Ascending aorta (tissue), 2 donors: ENCODE measurements at regions not wholly inside any gene's neighbourhood (a gene's known extent, or its start where the extent isn't known, plus 50 kb on each side); places are given as distances from the start of the nearest gene placed in this dataset.

Experiments
- DNase-seq, 2 donors: peaks; one replicate each; pipeline ENCODE4 v3.0.0-alpha.2; 2019; ENCODE audit warnings: low spot score in 2 of 2
- H3K27ac ChIP-seq, 2 donors: fragments of 200-600 bp; sonication (generic); one replicate each; pipeline ENCODE4 v1.5.1; 2016 to 2017; ENCODE audit warnings: mild to moderate bottlenecking in 1 of 2
- H3K27me3 ChIP-seq: fragments of 200-600 bp; sonication (generic); one replicate; pipeline ENCODE4 v1.5.1; 2017
- H3K36me3 ChIP-seq, 2 donors: fragments of 200-600 bp; sonication (generic); one replicate each; pipeline ENCODE4 v1.5.1; 2016
- H3K4me1 ChIP-seq, 2 donors: fragments of 200-600 bp; sonication (generic); one replicate each; pipeline ENCODE4 v1.5.1; 2016 to 2017; ENCODE audit warnings: mild to moderate bottlenecking in 1 of 2
- H3K4me3 ChIP-seq, 2 donors: fragments of 200-600 bp; sonication (generic); one replicate each; pipeline ENCODE4 v1.5.1; 2016 to 2017; ENCODE audit warnings: mild to moderate bottlenecking in 1 of 2
- H3K9me3 ChIP-seq, 2 donors: fragments of 200-600 bp; sonication (generic); one replicate each; pipeline ENCODE4 v1.5.1; 2016
- intact Hi-C: fragments of 100-400 bp; cut with DNase I; formaldehyde crosslinking; loops from one replicate; pipeline ENCODE4 v1.15.1; 2023
- TF ChIP-seq, protein P1 (sequence below), 3 experiments: fragments of 200-600 bp in 2 of 3; fragments of 450-650 bp in 1 of 3; sonication (generic) in 2 of 3; IDR thresholded peaks; one replicate each; pipeline ENCODE4 v1.5.1; 2016 to 2019; ENCODE audit warnings: antibody characterized with exemption in 3 of 3, mild to moderate bottlenecking in 1 of 3, moderate library complexity in 1 of 3

DNA sequence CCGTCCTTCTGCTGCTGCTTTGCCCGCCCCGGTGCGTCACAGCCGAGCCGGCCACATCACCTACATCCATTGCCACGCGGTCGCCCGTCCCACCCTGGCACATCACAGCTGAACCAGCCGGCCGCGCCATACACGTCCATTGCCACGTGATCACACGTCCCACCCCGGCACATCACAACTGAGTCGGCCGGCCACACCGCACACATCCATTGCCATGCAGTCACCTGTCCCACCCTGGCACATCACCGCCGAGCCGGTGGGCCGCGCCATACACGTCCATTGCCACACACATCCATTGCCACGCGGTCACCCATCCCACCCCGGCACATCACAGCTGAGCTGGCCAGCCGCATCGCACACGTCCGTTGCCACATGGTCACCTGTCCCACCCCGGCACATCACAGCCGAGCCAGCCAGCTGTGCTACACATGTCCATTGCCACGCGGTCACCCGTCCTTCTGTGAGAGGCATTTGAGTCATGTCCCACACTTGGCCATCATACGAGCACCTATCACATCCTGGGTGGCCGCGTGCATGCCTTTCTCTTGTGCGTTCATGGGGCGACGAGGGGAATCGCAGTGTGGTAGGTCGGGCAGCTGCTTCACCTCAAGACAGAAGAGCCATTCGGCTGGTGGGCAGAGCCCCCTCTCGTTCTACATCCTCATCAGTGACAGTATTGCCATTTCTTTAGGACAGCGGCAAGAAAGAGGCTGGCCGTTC lies 58.6 kb downstream of the JAKMIP3 start:
- intact Hi-C loops = no loop called here
- TF ChIP-seq, protein P1, sequence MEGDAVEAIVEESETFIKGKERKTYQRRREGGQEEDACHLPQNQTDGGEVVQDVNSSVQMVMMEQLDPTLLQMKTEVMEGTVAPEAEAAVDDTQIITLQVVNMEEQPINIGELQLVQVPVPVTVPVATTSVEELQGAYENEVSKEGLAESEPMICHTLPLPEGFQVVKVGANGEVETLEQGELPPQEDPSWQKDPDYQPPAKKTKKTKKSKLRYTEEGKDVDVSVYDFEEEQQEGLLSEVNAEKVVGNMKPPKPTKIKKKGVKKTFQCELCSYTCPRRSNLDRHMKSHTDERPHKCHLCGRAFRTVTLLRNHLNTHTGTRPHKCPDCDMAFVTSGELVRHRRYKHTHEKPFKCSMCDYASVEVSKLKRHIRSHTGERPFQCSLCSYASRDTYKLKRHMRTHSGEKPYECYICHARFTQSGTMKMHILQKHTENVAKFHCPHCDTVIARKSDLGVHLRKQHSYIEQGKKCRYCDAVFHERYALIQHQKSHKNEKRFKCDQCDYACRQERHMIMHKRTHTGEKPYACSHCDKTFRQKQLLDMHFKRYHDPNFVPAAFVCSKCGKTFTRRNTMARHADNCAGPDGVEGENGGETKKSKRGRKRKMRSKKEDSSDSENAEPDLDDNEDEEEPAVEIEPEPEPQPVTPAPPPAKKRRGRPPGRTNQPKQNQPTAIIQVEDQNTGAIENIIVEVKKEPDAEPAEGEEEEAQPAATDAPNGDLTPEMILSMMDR (IDR thresholded peaks at IDR 0.05) = no peak
- H3K27ac ChIP-seq = no peak overlapping the region
- H3K36me3 ChIP-seq = no peaks in the 10 kb centered on the region
- no peaks in the 10 kb centered on the region for H3K27me3 ChIP-seq
- DNase-seq = no peak
- no peaks in the 10 kb centered on the region for H3K4me1 ChIP-seq
- H3K4me3 ChIP-seq = no peak overlapping the region
- no peaks in the 10 kb centered on the region for H3K9me3 ChIP-seq

DNA sequence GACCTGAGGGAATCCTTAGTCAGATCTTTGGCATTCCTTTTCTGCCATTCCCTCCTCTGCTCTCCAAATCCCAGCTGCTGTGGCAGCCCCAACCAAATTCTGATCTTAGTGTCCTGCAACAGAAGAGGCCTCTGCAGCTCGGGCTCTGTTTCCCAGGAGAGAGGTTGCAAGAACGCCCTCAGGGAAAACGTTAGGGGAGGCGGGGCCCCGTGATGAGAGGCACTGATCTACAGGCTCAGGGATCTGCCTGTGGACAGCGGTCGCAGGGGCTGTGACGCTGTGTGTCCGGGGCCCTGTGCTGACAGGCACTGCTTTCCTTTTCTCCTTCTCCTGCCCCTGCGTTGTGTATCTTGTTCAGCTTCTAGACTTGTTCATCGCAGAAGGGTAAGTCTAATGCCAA lies 57.3 kb upstream of the DPYSL4 start:
- H3K36me3 ChIP-seq = no peaks in the 10 kb centered on the region
- no peak for DNase-seq
- no peaks in the 10 kb centered on the region for H3K4me1 ChIP-seq
- H3K27me3 ChIP-seq = no peaks in the 10 kb centered on the region
- TF ChIP-seq, protein P1 (IDR thresholded peaks at IDR 0.05) = no peak
- no peak overlapping the region for H3K27ac ChIP-seq
- no peaks in the 10 kb centered on the region for H3K9me3 ChIP-seq
- no peak overlapping the region for H3K4me3 ChIP-seq
- intact Hi-C loops = no loop called here

DNA sequence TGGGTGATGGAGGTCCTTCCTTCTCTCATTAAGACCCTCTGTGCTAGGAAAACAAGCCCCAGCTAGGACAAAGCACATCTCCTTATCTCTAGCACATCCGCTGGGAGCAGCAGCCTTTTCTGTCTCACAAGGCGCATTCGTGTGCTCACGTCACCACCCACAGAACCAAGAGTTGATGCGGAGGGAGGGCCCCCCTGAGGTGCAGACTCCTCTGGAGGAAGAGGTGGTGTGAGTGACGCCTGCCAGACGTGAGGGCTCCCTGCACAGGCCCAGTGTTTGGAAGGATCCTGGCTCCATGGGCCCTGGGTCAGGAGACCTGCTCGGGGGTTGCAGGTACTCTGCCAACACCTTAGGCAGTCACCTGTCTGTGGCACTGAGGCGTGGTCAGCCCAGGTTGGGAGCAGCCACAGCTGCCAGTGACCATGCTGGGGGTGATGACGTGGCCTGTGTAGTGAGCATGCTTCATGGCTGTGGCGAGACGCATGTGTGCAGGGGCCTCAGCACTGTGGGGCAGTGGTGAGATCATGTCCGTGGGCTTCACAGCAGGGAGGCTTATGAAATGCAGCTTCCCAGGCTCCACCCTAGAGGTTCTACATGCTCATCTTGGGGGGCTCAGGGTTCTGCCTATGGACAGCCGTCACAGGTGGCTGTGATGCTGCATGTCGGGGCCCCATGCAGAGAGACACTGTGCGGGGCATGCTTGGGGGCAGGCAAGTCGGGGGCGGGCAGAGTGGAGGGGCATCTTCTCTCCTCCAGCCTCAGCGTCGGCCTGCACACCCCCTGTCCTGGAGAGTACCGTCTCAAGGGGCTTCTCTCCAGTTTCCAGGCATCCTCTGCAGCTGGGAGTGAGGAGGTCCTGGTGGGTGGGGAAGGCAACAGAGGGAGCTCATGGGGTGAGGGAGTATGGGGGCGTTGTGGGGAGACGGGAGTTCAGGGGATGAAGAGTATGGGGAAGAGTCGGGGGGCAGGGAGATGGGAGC lies 56.2 kb upstream of the DPYSL4 start:
- Histone ChIP-seq H3K9me3 (no peaks in the 10 kb centered on the region), H3K27me3 (no peaks in the 10 kb centered on the region), H3K36me3 (no peaks in the 10 kb centered on the region), H3K4me3 (no peak overlapping the region), H3K27ac (no peak overlapping the region), H3K4me1 (no peaks in the 10 kb centered on the region)
- TF ChIP-seq, protein P1 (IDR thresholded peaks at IDR 0.05) = no peak
- intact Hi-C loops = no loop called here
- DNase-seq = no peak

DNA sequence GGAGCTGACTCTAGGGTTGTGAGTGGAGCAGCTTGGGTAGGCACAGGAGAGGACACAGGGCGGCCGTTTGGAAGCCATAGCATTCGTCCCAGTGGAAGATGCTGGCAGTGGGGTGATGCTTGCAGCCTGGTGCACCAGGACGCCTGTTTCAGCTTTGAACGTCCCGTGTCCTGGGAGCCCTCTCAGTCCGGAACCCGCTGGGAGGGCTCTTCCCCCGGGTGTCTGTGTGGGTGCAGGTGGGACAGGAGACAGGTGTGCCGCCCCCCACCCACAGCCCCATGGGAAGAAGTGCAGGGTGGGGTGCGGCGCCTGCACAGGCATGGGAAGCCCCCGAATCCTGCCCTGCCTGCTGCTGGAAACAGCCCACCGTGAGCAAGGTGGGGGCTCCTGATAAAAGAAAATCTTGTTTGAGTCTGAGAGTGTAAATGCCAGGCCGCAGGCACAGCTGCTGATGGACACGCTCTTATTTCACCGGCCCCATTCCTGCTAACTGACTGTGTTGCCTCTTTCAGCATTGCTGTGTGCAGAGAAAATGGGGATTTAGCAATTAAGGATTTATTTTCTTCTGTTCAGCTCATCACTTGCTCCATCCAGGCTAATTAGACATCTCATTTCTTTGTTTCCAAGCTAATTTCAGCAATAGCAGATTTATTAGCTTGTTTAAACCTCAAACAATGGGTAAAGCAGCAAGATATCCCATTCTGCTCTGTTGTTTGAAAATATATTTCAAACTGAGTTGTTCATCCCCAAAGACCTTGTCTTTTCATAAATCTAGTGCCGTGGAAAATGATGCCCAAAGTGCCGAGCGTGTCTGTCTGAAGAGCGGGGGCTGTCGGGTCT lies 54.9 kb upstream of the DPYSL4 start:
- TF ChIP-seq, protein P1 (IDR thresholded peaks at IDR 0.05) = no peak
- DNase-seq = no peak
- intact Hi-C loops = no loop called here
- H3K27me3 ChIP-seq = no peaks in the 10 kb centered on the region
- H3K27ac ChIP-seq = no peak overlapping the region
- no peak overlapping the region for H3K4me3 ChIP-seq
- no peaks in the 10 kb centered on the region for H3K4me1 ChIP-seq
- no peaks in the 10 kb centered on the region for H3K9me3 ChIP-seq
- H3K36me3 ChIP-seq = no peaks in the 10 kb centered on the region

DNA sequence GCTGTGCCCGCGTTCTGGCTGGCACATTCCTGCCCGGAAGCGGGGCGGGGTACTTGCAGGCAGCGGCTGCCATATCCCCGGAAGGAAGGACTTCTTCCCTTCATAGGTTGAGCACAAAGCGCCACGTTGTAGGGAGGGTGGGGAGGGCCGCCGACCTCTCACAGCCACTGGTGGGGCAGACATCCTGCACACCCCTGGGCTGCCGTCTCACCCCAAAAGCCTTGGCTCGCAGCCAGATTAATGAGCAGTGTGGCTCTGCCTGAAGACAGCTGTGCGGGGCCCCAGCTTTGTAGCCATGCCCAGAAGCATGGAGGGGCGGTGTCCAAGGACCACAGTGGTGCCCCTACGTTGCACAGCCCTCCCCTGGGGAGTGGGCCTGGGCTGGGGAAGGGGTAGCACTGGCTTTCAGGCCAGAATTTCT lies 54.3 kb upstream of the DPYSL4 start:
- Histone ChIP-seq H3K36me3 (no peaks in the 10 kb centered on the region), H3K4me3 (no peak overlapping the region), H3K9me3 (no peaks in the 10 kb centered on the region), H3K4me1 (no peaks in the 10 kb centered on the region), H3K27ac (no peak overlapping the region), H3K27me3 (no peaks in the 10 kb centered on the region)
- DNase-seq = no peak
- intact Hi-C loops = no loop called here
- TF ChIP-seq, protein P1 (IDR thresholded peaks at IDR 0.05) = no peak
